ENCODE measurements at regions not wholly inside any gene's neighbourhood (a gene's known extent, or its start where the extent isn't known, plus 50 kb on each side); places are given as distances from the start of the nearest gene placed in this dataset.
"Not testable (repeated sequence)": the region's sequence is repeated elsewhere in the genome, so short reads cannot be mapped to it uniquely, and the experiment has no call there.

DNA sequence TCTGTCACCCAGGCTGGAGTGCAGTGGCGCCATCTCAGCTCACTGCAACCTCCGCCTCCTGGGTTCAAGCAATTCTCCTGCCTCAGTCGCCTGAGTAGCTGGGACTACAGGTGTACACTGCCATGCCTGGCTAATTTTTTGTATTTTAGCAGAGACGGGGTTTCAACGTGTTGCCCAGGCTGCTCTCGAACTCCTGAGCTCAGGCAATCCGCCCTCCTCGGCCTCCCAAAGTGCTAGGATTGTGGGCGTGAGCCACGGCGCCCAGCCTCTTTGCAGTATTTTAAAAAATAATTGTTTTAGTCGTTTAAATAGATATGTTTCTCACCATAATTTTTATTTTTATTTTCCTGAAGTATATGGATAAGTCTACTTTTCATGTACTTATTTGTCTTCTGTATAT lies 452.9 kb upstream of the SPTLC3 start:
- not testable (repeated sequence) for DNase-seq (ENCODE audit: low spot score); ATAC-seq

GRCh38 chr20:12557224-12557623 lies 451.5 kb upstream of the SPTLC3 start:
- DNase-seq (ENCODE audit: low spot score) = no peak
- ATAC-seq = no peak

DNA sequence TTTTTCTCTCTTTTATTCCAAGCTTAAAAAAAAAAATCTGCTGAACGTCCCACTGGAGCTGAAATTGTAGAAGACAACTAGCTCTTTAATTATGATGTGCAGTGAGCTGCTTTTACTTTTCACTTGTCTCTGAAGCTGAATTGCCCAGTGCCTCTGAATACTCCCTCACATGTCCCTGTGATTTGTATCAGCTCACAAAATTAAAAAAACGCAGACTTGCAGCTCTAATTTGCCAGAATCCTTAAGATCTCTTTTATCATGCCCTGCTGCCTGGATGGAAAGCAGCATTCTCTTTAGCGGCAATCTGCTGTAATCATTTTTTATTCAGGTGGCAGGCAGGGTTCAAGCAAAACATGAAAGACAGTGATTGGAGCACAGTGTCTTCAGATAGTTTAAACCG lies 443.8 kb upstream of the SPTLC3 start:
- no peak for ATAC-seq
- no peak for DNase-seq (ENCODE audit: low spot score)

DNA sequence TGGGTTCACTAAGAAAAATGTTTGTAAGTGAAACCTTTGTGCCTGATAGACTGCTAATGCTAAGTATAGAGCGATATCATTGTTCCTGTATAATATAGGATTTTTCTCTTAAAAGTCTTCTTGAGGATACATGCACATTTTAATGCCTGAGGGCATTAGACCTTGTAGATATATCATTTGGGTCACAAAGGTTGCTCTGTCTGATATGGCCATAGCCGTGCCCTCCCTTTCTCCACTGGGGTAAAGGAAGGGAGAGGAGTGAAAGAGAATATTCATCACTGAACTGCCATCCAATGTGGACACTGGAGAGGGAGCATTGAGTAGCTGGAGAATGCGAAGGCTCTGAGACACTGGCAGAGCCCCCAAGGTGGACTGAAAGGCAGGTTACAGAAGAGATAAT lies 442.2 kb upstream of the SPTLC3 start:
- no peak for DNase-seq (ENCODE audit: low spot score)
- no peak for ATAC-seq

- ATAC-seq (peak; percentile 64), DNase-seq (ENCODE audit: low spot score) (no peak)
Observed at GRCh38 chr20:12570371-12570770, 438.4 kb upstream of the SPTLC3 start.

GRCh38 chr20:12573442-12573841 lies 435.3 kb upstream of the SPTLC3 start:
- ATAC-seq (no peak), DNase-seq (ENCODE audit: low spot score) (no peak)

DNA sequence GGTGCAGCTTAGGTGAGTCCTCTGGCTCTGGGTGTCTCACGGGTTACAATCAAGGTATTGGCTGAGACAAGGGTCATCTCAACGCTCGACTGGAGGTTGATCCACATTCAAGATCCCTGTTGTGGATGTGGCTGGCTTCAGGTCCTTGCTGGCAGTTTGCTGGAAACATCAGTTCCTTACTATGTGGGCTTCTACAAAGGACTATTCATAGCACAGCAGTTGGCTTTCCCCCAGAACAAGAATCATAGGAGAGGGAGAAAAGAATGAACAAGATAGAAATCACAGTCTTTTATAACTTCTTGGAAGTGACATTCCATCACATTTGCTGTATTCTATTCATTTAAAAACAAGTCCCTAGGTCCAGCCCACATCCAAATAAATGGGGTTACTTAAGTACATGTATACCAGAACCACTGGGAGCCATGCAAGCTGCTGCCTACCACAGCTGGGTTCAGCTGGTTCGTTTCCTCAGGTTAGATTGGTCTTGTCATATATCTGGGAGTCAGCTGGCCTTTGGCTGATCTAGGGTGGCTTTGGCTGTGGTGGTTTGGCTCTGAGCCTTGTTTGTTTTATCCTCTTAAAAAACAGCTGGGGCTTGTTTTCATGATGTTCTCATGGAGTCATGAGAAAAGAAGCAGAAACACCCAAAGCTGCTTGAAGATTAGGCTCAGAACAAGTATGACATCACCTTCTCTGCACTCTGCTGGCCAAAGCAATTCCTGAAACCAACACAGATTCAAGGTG lies 433.2 kb upstream of the SPTLC3 start:
- DNase-seq (ENCODE audit: low spot score) (no peak), ATAC-seq (no peak)

- ATAC-seq (no peak), DNase-seq (ENCODE audit: low spot score) (no peak)
Observed at GRCh38 chr20:12577213-12577612, 431.6 kb upstream of the SPTLC3 start.

GRCh38 chr20:12581644-12582289 lies 427.0 kb upstream of the SPTLC3 start:
- DNase-seq (ENCODE audit: low spot score) (no peak), ATAC-seq (no peak)

DNA sequence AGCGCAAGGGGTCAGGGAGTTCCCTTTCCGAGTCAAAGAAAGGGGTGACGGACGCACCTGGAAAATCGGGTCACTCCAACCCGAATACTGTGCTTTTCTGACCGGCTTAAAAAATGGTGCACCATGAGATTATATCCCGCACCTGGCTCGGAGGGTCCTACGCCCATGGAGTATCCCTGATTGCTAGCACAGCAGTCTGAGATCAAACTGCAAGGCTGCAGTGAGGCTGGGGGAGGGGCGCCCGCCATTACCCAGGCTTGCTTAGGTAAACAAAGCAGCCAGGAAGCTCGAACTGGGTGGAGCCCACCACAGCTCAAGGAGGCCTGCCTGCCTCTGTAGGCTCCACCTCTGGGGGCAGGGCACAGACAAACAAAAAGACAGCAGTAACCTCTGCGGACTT lies 426.1 kb upstream of the SPTLC3 start:
- not testable (repeated sequence) for DNase-seq (ENCODE audit: low spot score); ATAC-seq

GRCh38 chr20:12591949-12592470 lies 416.8 kb upstream of the SPTLC3 start:
- ATAC-seq (no peak), DNase-seq (ENCODE audit: low spot score) (no peak)

DNA sequence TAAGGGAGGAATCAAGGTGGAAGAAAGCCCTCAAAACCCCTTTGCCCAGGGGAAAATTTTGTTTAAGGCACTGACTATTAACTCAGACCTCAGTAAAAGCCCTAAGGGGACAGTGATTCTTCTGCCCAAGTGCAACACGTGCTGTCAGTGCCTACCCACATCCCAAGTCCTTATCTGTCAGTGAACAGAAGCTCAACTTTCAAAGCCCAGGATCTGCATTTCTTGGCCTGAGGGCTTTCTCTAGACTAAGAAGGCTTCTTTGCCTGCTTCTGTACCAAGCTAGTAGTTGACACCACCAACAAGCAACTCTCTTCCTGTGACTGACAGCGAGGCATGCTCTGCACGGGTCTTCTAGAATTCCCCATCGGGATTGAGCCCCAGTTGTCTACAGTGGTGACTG lies 416.0 kb upstream of the SPTLC3 start:
- no peak for ATAC-seq
- DNase-seq (ENCODE audit: low spot score) = no peak

DNA sequence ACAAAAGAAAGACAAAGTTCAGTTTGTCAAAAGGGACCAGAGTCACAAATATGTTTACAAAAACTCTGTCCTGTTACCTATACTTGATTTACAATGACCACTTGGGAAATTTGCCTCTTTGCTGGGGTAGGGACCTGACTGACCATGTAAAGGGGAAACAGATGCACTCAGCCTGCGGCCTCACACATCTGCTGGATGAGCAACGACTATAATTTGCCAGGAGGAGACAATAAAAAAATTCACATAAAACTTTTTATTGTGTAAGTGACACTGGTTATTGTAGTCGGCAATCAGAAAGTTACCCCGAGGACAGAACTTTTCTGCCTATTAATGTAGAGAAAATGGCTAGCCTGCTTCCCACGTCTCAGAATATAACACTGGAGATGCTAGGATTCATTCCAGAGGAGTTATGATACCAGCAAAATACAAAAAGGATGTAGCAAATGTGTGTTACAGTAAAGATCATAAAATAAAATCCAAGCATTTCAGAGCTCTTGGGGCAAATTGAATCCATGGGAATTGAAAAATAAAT lies 415.4 kb upstream of the SPTLC3 start:
- DNase-seq (ENCODE audit: low spot score) (no peak), ATAC-seq (no peak)

DNA sequence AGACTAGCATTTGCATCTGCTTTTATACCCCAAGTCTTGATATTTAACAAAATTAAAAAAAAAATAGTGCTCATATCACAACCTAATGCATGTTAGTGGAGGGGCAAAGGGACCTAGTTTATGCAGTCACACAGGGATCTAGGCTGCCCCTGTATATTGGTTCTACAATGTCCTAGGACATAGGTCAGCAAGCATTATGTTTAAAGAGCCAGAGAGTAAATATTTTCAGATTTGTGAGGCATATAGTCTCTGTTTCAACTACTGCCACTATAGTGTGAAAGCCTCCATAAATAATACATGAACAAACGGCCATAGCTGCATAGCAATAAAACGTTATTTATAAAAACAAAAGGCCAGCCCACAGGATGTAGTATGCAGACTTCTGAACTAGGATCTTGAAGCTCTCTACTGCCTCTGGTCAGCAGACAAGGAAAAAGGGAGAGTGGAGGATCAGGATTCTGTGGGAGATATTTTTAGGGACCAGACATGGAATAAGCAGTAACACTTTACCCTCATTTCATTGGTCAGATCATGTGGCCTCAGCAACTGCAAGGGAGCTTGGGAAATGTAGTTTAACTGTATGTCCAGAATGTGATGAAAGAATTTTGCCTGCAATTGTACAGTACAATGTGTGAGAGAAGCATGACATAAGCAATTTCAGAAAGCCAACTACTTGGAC lies 414.2 kb upstream of the SPTLC3 start:
- ATAC-seq (no peak), DNase-seq (ENCODE audit: low spot score) (no peak)

DNA sequence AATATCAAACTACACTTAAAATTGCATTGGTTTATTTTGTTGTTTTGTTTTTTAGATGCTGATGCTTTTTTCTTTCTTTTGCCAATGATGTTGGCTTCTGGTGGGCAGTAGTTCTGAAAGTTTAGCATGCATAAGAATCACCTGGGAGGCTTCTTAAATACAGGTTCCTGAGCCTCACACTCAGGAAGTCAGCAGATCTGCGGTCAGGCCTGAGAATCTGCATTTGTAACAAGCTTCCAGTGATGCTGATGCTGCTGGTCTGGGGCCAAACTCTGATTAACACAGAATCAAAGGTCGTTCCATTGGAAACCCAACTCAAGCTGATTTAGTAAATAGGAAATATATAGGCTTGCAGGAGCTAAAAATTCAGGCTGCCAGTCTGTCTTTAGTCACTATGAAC lies 412.9 kb upstream of the SPTLC3 start:
- no peak for ATAC-seq
- DNase-seq (ENCODE audit: low spot score) = no peak

DNA sequence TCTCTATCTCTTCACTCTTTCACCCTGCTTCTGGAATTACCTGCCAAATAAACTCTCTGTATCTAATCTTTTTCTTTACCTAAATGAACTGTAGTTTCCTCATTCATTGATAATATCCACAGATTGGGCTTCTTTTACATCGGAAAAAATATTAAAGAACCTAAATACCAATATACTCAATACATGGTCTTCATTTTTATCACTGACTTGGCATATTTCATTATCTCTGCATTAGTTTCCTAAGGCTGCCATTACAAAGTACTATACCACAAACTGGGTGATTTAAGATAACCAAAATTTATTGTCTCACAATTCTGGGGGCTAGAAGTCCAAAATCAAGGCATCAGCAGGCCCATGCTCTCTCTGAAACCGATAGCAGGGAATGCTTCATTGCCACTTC lies 411.9 kb upstream of the SPTLC3 start:
- DNase-seq (ENCODE audit: low spot score) (no peak), ATAC-seq (no peak)

DNA sequence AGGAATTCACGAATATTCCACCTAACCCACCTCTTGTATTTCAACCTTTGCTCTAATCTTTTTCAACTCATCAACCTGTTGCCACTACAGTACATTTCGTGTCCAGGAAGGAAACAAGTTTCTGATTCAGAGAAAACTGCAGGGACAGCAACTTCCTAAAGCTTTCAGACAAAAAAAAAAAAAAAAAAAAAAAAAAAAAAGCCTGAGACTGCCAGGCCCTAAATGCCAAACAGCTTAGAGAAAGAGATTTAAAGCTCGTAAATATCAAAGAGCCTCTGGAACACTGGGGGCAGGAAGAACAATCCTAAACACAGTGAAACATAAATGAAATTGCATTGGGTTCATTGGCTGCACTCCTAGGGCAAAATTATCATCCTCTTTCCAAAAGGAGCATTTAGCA lies 411.2 kb upstream of the SPTLC3 start:
- no peak for ATAC-seq
- no peak for DNase-seq (ENCODE audit: low spot score)

DNA sequence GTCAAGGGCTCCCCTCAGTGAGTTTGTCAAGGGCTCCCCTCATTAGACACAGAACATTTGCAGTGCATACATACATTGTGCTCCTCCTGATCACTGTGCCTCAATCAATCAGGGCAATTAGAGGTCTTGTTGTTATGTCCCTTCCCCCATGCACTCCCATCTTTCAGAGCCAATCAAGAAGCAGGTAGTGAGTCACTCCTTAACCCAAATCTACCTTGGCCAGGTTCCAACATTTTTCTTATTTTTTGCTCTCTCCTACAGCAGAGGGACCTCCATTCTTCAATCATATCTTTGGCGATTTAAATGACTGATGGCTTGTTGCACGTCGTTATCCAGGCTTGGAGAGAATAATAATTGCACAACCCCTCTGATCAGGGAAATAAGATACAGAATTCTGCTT lies 409.9 kb upstream of the SPTLC3 start:
- no peak for ATAC-seq
- no peak for DNase-seq (ENCODE audit: low spot score)

DNA sequence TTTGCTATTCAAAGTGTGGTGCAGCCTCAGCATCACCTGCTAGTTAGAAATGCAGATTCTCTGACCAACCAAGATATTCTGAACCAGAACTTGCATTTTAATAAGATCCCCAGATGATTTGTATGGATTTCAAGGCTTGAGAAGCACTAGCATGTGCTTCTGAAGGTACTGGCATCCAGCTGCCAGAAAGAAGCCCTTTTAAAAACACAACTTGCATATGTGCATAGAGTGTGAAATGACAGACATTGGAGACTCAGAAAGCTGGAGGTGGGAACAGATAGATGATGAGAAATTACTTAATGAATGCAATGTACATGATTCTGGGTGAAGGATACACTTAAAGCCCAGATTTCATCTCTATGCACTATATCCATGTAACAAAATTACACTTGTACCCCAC lies 409.3 kb upstream of the SPTLC3 start:
- ATAC-seq = no peak
- DNase-seq (ENCODE audit: low spot score) = no peak

GRCh38 chr20:12605751-12606150 lies 403.0 kb upstream of the SPTLC3 start:
- ATAC-seq (no peak), DNase-seq (ENCODE audit: low spot score) (no peak)

- ATAC-seq = no peak
- no peak for DNase-seq (ENCODE audit: low spot score)
Observed at GRCh38 chr20:12610871-12611270, 397.9 kb upstream of the SPTLC3 start.

GRCh38 chr20:12614764-12615163 lies 394.0 kb upstream of the SPTLC3 start:
- no peak for ATAC-seq
- no peak for DNase-seq (ENCODE audit: low spot score)
